Stimulated activated CD4-positive, alpha-beta T cell treated with anti-CD3 and anti-CD28 coated beads, Interleukin-15, amount 100 ng/mL, for 24 hours (primary cell): ENCODE measurements at regions not wholly inside any gene's neighbourhood (a gene's known extent, or its start where the extent isn't known, plus 50 kb on each side); places are given as distances from the start of the nearest gene placed in this dataset.
"Not testable (repeated sequence)": the region's sequence is repeated elsewhere in the genome, so short reads cannot be mapped to it uniquely, and the experiment has no call there.

Experiments used
- DNase-seq: peaks from one replicate; pipeline ENCODE4 v3.0.0-alpha.2; 2020

DNA sequence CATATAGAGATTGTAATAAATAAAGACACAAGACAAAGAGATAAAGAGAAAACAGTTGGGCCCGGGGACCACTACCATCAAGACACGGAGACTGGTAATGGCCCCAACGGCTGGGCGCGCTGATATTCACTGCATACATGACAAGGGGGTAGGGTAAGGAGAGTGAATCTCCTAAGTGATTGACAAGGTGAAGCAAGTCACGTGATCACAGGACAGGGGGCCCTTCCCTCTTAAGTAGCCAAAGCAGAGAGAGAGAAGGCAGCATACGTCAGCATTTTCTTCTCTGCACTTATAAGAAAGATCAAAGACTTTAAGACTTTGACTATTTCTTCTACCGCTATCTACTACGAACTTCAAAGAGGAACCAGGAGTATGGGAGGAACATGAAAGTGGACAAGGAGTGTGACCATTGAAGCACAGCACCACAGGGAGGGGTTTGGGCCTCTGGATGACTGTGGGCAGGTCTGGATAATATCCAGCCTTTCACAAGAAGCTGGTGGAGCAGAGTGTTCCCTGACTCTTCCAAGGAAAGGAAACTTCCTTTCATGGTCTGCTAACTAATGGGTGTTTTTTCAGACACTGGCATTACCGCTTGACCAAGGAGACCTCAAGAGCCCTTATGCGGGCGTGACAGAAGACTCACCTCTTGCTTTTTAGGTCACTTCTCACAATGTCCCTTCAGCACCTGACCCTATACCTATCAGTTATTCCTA is 75.6 kb downstream of the MRPL39 start:
- DNase-seq, result not testable (repeated sequence)

DNA sequence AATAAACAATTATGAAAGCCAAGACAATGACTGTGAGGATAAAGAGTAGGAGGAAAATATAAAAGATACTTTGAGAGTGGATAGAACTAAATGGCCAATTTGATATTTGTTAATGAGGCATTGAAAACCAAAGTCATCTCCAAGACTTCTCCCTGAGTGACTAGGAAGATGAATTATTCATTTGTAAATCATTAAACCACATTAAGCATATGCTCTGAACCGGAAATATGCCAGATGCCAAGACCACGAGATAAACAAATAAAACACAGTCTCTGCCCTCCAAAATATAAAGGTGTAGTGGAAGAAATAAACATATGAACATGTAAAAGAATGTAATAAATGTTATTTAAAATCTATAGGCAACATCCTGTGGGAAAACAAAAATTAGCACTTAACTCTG is 78.8 kb downstream of the MRPL39 start:
- no peak for DNase-seq

DNA sequence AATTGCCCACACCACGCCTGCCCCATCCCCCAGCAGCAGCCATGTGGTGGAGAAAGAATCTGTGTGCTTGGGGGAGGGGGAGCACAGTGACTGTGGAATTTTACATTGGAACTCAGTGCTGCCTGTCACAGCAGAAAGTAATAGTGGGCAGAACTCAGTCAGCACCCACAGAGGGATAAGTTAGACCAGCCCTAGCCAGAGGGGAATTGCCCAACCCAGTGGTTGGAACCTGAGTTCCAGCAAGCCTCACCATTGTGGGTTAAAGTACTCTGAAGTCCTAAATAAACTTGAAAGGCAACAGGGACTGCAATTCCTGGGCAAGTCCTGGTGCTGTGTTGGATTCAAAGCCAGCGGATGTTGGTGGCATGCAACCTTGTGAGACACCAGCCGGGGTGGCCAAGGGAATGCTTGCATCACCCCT is 88.8 kb downstream of the MRPL39 start:
- DNase-seq, result no peak

DNA sequence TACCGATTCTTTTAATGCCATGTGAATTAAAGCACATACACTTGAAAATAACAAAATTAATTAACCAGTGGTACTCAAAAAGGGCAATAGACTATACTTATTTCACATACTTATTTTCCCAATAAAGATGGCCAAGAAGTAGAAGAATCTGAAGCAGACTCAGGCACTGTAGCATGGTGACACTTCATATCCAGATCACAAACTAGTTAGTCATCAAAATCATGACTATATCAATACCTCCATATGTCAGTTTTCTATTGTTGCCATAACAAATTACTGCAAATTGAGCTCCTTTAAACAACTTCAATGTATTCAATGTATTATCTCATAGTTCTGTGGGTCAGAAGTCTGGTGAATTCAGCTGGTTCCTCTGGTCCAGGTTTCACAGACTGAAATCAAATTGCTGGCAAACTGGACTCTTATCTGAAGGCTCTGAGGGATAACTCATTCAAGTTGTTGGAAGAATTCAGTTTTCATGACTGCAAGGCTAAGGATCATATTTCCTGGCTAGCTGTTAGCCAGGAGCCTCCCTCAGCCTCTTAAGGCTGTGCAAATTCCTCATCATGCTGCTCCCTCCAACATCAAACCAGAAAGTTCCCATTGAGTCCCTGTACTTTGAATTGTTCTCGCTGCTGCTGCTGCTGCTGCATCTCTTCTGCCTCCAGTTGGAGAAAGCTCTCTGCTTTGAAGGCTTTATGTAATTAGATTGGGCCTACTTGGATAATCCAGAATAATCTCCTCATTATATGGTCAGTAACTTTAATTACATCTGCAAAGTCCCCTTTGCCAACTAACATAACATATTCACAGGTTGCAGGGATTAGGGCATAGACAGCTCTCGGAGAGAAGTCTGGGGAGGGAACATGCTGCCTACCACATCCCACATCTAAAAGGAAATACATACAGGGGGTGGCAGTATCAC is 91.5 kb downstream of the MRPL39 start:
- no peak for DNase-seq

DNA sequence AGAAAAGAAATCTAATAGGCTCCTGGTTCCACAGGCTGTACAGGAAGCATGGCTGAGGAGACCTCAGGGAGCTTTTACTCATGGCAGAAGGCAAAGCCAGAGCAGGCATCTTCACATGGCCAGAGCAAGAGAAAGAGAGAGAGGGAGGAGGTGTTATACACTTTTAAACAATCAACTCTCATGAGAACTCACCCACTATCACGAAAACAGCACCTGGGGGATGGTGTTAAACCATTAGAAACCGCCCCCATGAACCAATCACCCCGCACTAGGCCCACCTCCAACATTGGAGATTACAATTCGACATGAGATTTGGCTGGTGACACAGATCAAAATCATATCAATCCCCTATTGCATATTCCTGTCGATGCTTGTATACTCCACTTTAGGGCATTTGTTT is 93.5 kb downstream of the MRPL39 start:
- DNase-seq, result peak; percentile 42

DNA sequence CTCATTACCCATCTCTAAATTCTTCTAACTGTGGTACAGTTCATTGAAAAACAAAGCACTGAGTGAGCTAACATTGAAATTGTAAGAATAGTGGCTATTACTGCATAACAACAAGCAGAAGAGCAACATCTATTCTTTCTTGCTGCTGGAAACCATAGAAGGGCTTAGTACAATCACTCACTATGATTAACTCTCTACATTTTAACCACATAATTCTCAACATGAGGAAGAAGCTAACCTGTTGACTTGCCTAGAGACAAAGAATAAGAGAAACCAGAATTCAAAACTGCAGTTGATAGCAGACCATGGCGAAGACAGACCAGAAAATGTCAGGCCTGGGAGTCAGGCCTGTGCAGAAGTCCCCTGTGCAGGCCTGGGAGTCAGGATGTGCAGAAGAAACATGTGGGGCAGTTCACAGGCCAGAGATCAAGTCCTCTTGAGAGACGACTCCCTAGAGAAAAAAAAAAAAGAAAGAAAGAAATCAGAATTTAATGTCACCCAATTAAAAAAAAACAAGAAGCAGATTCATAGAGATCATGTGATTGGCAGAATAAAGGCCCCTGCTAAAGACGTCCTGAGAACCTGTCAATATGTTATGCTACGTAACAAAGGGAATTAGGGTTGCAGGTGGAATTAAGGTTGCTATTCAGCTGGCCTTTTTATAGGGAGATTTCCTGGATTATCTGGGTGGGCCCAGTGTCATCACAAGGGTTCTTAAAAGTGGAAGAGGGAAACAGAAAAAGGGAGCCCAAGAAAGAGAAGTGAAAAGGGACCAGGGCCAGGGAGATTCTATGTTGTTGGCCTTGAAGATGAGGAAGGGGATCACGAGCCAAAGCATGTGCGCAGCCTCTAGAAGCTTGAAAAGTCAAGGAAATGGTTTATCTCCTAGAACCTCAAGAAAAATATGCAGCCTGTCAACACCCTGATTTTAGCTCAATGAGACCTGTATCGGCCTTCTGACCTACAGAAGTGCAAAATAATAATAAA is 94.9 kb downstream of the MRPL39 start:
- no peak for DNase-seq

DNA sequence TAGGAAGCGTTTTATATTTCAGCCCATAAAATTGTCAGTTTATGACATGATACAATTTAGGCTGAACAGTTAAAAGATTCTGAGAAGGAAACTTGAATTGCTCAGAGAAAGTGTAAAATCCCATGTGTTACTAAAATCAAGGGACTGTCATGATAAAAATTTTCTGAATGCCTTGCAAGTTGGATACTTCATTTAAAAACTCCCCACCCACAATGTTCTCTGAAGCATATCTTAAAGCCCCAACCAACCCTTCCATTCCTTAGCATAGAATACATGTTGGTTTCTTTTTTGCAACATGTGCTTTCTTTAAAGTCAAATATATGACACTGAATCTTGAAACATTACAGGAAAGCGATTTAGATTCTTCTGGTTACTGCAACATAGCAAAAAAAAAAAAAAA is 97.4 kb downstream of the MRPL39 start:
- no peak for DNase-seq

DNA sequence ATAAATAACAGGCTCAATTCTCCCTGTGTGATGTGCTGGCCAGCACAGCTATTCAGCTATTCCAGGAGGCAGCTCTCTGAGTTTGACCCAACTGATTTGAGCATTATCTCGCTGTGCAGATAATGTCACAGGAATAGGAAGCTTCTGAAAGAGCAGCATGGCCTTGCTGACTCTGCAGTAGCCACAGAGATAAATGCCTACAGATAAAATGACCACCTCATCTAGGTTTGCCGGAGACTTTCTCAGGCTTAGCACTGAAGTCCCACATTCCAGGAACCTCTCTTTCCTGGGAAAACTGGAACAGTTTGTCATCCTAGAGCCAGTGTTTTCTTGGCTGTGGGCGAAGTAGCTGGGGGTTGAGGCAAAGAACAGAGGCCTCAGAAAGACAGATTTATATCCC is 98.9 kb downstream of the MRPL39 start:
- no peak for DNase-seq

DNA sequence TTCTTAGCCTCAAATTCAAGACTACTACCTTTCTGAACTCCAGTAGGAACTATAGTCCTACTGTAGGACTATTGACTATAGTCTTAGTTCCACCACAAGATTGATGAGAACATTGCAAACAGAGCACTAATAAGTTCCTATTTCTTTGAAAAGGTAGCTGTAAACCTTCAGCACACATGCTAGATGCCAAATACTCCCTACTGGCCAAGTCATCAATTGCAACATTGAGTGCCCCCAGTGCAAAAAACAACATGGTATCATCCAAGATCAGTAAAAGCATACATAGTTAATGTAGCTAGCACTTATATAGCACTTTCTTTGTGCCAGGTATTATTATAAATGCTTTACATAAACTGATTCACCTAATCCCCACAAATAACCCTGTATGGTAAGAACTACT is 99.8 kb downstream of the MRPL39 start:
- DNase-seq, result no peak

DNA sequence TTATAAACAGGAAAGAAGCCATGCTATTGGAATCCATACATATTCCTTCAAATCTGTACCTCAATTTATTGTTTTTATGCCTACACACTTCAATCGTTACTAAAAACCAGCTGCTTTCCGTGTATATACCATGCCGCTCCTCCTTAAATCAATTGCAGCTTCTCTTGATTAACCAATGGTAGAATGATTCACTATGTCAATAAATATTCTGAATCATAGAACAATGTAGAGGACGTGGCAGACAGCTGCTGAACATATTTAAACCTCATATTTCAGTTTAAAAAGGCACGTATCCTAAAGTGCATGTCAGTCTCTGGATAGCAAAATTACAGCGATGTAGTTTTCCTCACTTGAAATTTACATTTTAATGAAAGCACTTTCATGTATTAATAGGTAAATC is 100.4 kb downstream of the MRPL39 start:
- no peak for DNase-seq

DNA sequence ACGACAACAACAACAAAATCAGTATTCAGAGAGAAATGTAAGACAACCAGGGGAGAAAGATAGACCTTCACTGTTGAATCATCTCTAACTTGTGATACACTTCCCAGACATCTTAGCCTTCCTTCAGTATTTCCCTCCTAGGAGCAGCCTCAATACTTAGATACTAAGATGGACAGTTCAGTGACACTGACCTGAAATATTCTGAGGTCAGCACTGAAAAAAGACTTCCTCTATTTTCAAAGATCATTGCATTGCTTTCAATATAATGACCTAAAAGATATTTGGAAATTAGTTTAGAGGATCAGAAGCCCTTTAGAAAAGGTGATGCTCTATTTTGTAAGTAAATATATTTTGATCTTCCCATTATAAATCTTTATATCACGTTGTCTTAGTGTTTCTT is 101.0 kb downstream of the MRPL39 start:
- no peak for DNase-seq

DNA sequence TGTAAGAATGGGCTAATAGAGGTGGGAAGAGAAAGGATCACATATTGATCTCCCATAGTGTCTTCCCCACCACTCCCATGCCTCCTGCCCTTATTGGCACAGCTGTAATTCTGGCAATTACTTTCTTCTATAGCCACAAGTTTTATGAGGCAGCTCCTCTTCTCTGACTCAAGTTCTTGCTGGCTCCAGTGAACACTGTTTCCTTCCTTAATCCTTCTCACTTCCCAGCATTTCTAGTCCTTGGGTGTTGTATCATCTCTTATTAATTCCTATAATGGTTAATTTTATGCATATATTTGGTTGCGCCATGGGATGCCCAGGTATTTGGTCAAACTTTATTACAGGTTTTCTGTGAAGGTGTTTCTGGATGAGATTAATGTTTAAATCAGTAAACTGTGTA is 103.3 kb downstream of the MRPL39 start:
- no peak for DNase-seq

DNA sequence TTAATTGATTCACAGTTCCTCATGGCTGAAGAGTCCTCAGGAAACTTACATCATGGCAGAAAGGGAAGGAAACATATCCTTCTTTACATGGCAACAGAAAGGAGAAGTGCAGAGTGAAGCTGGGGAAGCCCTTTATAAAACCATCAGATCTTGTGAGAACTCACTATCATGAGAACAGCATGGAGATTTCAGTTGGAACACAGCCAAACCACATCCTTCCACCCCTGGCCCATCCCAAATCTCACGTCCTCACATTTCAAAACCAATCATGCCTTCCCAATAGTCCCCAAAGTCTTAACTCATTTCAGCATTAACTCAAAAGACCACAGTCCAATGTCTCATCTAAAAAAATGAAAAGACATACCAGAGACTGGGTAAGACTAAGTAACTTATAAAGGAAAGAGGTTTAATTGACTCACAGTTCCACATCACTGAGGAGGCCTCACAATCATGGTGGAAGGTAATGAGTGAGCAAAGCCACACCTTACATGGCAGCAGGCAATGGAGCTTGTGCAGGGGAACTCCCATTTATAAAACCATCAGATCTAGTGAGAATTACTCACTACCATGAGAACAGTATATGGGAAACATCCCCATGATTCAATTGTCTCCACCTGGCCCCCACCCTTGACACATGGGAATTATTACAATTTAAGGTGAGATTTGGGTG is 105.2 kb downstream of the MRPL39 start:
- peak; percentile 78 for DNase-seq

DNA sequence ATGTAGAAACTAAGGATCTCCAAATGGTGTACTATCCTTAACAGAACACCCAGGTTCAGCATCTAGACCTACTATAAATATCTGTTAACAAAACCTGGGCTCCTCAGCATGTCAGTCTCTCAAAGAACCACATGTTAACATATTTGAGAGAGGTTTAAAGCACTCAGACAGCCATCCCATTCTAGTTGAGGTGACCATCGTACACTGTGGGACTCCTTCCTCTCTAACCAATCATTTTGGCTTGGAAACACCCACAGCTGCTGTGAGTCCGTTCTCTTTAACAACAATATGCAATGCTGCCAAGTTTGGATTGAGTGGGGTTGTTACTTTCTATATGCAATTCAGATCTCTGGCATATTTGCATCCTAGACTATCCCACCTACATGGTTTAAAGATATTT is 105.8 kb downstream of the MRPL39 start:
- DNase-seq, result no peak

DNA sequence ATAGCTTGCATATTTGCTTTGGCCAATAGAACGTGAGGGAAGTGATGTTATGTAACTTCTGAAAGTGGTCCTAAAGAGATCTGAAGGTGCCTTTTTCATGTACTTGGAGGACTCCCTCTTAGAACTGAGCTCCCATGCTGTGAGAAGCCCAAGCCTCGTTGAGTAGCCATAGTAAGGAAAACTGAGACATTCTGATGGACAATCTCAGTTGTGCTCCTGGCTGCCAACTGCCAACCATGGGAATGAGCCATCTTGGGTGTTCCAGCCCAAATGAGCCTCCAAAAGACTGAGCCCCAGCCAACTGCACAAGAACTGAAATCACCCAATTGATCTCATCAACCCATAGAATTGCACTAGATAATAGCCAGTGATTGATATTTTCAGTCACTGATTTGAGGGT is 106.7 kb downstream of the MRPL39 start:
- no peak for DNase-seq

DNA sequence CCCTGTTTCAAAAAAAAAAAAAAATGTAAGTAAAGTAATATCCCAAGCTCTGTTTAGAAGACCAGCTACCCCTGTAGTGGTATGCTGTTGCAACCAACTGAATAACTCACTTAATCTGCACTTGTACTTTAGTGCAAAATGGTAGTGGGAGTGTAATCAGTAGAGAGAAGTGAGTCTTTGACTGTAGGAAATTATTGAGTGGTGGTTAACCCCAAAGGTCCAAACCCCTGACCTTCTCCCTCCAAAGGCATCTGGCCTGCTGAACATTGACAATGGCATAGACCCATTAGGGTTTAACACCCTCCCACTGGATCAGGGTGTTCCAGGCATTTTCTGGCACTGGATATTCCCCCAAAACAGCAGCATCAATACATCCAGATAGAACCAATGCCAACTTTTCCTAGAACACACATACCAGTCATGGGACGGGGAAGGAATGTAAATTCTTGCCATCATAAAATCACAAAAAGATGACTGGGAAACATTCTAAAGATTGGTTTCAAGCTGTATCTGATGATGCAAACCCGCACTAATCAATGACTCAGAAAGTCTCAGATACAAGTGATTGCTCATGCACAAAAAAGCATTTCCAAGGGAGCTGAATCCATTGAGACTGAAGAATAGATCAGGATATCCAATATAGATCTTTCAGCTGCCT is 110.3 kb downstream of the MRPL39 start:
- no peak for DNase-seq

DNA sequence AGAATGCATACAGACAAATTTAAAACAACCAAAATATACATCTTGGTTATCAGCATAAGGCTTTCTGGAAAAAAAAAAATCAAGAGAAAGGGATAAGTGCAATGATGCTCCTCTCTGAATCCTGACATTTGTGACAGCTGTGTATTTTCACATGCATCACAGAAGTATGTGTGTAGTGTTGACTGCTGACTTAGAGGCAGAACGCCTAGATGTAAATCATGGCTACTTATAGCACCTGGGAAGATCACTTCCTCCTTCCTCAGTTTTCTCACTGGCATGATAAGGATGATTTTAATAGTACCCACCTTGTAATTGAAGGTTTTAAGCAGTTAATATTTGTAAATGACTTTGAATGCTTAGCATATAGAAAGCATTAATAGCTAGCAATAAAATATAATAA is 112.5 kb downstream of the MRPL39 start:
- no peak for DNase-seq

DNA sequence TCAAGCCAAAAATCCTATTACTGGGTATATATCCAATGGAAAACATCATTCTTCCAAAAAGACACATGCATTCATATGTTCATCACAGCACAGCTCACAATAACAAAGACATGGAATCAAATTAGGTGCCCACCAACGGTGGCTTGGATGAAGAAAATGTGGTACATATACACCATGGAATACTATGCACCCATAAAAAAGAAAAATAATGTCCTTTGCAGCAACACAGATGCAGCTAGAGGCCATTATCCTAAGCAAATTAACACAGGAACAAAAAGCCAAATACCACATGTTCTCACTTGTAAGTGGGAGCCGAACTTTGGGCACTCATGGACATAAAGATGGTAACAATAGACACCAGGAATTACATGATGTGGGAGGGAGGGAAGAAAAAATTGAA is 113.6 kb downstream of the MRPL39 start:
- no peak for DNase-seq

DNA sequence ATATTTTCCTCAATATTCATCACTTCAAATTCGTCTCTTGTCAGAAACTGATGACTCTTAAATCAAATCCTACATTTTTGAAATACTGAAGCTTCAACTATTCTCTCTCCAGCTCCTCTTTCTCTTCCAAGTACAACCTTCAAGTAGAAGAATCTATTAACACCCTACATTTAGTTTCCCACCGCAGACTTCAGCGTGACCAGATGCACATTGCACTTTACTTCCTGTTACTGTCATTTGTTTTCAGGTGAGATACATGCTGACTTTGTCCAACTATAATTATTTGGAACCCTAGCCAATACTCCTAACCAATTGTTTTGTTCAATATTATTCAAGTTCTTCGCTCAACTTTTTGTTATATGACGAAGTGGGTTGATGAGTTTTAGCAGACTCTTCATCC is 116.0 kb downstream of the MRPL39 start:
- no peak for DNase-seq

DNA sequence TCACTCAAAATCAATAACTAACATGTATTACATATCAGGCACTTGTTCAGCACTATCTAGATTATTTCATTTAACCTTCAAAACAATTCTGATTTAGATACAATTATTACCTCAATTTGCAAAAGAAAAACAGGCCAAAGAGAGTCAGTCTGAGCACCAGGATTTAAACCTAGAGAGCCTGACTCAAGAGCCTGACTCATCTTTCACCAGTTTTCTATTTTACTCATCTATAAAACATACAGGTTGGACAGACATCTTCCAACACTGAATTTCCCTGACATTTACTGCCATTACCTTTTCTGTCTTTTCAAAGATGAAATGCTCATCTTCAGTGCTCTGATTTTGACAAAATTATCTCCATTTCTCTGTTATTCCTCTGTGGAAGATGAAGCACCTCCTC is 116.5 kb downstream of the MRPL39 start:
- DNase-seq, result no peak

DNA sequence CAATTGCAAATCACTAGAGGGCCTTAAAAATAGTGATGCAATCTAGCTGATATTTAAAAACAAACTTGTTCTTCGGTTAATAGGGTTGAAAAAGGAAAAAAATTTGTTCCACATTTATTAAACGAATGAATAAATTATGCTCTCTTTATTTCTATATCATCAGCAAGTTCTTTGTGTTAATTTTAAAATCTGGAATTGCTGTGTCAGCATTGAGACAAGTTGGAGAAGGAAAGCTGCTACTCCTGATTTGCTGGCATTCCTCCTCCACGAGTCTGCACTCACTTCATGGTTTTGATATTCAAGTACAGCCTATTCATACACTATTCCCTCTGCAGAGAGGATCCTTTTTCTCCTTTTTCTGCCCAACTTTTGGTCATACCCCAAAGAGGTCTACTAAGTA is 117.6 kb downstream of the MRPL39 start:
- DNase-seq, result no peak

DNA sequence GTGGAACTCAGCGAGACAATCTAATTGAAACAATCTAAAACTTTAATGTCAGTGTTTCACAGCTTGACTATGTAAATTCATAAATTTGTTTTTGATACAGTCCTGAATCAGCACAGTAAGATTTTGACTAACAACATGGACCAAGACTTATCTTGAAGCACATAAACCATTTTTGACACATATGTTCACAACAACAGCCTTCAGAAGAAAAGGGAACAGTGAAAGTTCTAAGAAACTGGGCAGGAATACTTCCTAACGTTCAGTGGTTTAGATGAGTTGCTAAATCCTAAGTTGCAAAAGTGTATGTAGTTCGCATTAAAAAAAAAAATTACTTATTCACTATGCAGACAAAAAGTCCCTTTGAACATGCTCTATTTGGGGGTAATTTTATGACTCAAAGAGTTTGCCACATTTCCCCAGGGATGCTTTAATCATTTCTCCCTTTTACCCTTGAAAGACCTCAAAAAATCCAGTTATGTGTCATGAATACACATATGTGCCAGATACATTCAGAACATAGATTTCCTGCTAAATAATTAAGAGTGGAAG is 120.2 kb downstream of the MRPL39 start:
- no peak for DNase-seq
